Activated T-helper 2 cell treated with anti-CD3 and anti-CD28 coated beads, Interferon-gamma antibody, Interleukin-2, Interleukin-4, amounts not matched to agents 10 μg/mL and 5 μg/mL and 100 μg/mL, durations not matched to agents 14 hours and 24 hours and 36 hours (primary cell): ENCODE measurements at regions not wholly inside any gene's neighbourhood (a gene's known extent, or its start where the extent isn't known, plus 50 kb on each side); places are given as distances from the start of the nearest gene placed in this dataset.

Source experiments
- DNase-seq: peaks from one replicate; pipeline ENCODE4 v3.0.0; 2021; ENCODE audit warnings: low spot score
- H3K27ac Mint-ChIP-seq: one replicate; pipeline ENCODE4 v1.8.0; 2021; ENCODE audit warnings: mixed read lengths
- H3K27me3 Mint-ChIP-seq: one replicate; pipeline ENCODE4 v1.8.0; 2021; ENCODE audit warnings: low read depth, mixed read lengths
- H3K36me3 Mint-ChIP-seq: one replicate; pipeline ENCODE4 v1.8.0; 2021; ENCODE audit warnings: low read depth, mixed read lengths
- H3K4me1 Mint-ChIP-seq: one replicate; pipeline ENCODE4 v1.8.0; 2021; ENCODE audit warnings: low read depth, mixed read lengths
- H3K4me3 Mint-ChIP-seq: one replicate; pipeline ENCODE4 v1.8.0; 2021; ENCODE audit warnings: low read depth, mild to moderate bottlenecking, moderate library complexity, mixed read lengths
- H3K9me3 Mint-ChIP-seq: one replicate; pipeline ENCODE4 v1.8.0; 2021; ENCODE audit warnings: mixed read lengths
- intact Hi-C: fragments of 100-400 bp; cut with micrococcal nuclease; formaldehyde crosslinking; loops from one replicate; pipeline ENCODE4 v1.15.1; 2023

DNA sequence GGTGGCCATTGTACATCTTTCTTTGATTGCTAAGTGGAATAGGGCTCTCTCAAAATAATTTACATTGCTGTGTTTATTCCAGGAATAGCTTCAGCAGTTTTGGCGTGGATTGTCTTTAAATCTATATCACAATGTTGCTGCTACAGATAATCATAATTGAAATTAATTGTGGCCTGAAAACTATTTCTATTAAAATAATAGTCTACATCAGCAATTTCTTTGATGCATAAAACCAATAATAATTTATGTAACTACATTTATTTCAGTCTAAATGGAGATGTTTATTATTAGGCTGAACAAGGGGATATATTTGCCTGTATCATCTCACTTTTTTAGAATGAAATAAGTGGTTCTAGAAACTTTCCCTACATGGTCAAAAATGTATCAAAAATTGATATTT is 456.0 kb upstream of the CTNND2 start:
- Mint-ChIP-seq H3K27ac (no peak overlapping the region), H3K9me3 (peaks cover 36% of the 10 kb centered on the region), H3K4me3 (no peak overlapping the region), H3K36me3 (no peaks in the 10 kb centered on the region), H3K27me3 (no peaks in the 10 kb centered on the region), H3K4me1 (no peaks in the 10 kb centered on the region)
- intact Hi-C loops = no loop called here
- DNase-seq = no peak

GRCh38 chr5:12358371-12359090 is 454.3 kb upstream of the CTNND2 start:
- H3K27ac Mint-ChIP-seq = no peak overlapping the region
- no peak for DNase-seq
- peaks cover 50% of the 10 kb centered on the region for H3K9me3 Mint-ChIP-seq
- no peaks in the 10 kb centered on the region for H3K27me3 Mint-ChIP-seq
- H3K36me3 Mint-ChIP-seq = no peaks in the 10 kb centered on the region
- H3K4me3 Mint-ChIP-seq = no peak overlapping the region
- no peaks in the 10 kb centered on the region for H3K4me1 Mint-ChIP-seq
- intact Hi-C loops = no loop called here

DNA sequence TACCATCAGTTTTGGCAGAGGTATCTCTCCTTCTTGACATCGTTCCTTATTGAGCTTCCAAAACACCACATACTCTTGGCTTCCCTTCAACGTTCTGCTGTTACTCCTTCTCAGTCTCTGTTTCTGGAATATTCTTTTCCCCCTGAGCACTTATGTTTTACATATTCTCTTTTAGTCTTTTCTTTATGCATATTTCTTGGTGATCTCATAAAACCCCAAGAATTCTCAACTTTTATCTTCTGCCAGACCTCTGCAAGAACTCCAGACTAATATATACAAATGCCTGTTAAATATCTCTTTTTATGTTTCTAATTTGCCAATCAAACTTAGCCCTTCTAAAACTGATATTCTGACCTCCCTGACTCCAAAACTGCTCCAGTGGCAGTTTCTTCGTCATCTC is 453.4 kb upstream of the CTNND2 start:
- DNase-seq = no peak

DNA sequence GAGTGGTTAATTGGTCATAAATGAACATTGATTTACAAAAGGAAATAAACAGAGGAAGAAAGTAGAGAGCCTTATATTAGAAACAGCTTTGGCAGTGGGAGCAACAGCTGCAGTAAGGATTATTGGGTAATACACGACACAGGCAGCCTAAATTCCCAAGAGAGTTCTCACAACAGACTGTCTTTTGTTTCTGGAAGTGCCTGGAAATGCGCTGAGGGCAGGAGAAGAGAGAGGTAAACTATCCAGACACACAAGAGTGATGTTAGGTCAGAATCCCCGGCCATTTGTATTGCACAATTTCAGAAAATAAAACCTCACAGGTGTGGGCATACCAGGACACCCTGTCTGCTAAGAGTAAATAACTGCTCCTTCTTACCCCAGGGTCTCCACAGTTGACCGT is 450.4 kb upstream of the CTNND2 start:
- H3K27ac Mint-ChIP-seq = no peak overlapping the region
- DNase-seq = no peak
- intact Hi-C loops = no loop called here
- H3K4me3 Mint-ChIP-seq = no peak overlapping the region
- H3K4me1 Mint-ChIP-seq = no peaks in the 10 kb centered on the region
- H3K27me3 Mint-ChIP-seq = no peaks in the 10 kb centered on the region
- H3K36me3 Mint-ChIP-seq = no peaks in the 10 kb centered on the region
- H3K9me3 Mint-ChIP-seq = peaks cover 68% of the 10 kb centered on the region

More for the DNA sequence above, 453.4 kb upstream of the CTNND2 start:
- Mint-ChIP-seq H3K4me1 (no peaks in the 10 kb centered on the region), H3K36me3 (no peaks in the 10 kb centered on the region), H3K27me3 (no peaks in the 10 kb centered on the region), H3K9me3 (peaks cover 52% of the 10 kb centered on the region), H3K27ac (no peak overlapping the region), H3K4me3 (no peak overlapping the region)
- intact Hi-C loops = no loop called here

DNA sequence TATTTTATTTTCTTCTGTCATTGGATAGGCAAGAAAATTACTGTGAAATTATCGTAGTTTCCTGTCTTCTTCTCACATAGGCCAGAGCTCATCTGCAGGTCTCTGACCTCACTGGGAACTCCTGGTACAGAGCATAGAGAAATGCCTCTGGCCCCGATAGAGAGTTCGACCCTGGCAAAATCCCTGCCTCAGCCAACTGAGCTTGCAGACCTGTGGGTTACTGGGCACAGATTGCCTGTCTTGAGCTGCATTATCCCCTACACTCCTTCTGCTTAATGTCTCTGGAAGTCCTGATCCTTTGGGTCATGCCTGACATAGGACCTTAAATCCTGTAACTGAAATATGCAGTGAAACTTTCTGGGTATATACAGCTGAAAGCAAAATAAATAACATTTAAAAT is 439.3 kb upstream of the CTNND2 start:
- no peaks in the 10 kb centered on the region for H3K27me3 Mint-ChIP-seq
- intact Hi-C loops = no loop called here
- no peak overlapping the region for H3K4me3 Mint-ChIP-seq
- H3K9me3 Mint-ChIP-seq = peaks cover 34% of the 10 kb centered on the region
- no peaks in the 10 kb centered on the region for H3K4me1 Mint-ChIP-seq
- no peak for DNase-seq
- H3K27ac Mint-ChIP-seq = no peak overlapping the region
- no peaks in the 10 kb centered on the region for H3K36me3 Mint-ChIP-seq

DNA sequence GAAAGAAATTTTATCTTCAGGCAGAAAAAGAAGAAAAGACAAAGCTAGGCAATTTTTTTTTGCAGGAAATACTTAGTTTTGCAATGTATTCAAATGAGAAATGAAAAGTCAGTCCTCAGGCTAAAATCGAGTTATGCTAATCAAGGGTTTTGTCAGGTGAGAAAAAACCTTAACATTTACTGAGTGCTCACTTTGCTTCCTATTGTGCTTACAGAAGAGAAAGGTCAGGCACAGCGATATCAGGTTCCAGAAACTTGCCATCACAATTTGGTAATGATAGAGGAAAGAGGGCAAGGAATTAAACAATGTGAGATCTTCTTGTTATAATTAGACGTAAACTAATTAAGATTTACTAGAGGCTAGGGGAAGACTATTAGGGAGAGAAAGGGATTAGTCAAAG is 431.7 kb upstream of the CTNND2 start:
- Mint-ChIP-seq H3K4me1 (no peaks in the 10 kb centered on the region), H3K9me3 (peaks cover 57% of the 10 kb centered on the region), H3K27me3 (no peaks in the 10 kb centered on the region), H3K27ac (no peak overlapping the region), H3K36me3 (no peaks in the 10 kb centered on the region), H3K4me3 (no peak overlapping the region)
- no peak for DNase-seq
- intact Hi-C loops = no loop called here

- Mint-ChIP-seq H3K4me1 (no peaks in the 10 kb centered on the region), H3K9me3 (peaks cover 52% of the 10 kb centered on the region), H3K36me3 (no peaks in the 10 kb centered on the region), H3K27me3 (no peaks in the 10 kb centered on the region), H3K27ac (no peak overlapping the region), H3K4me3 (no peak overlapping the region)
- intact Hi-C loops = no loop called here
- no peak for DNase-seq
These were observed 428.2 kb upstream of the CTNND2 start for GRCh38 chr5:12332480-12332879.

DNA sequence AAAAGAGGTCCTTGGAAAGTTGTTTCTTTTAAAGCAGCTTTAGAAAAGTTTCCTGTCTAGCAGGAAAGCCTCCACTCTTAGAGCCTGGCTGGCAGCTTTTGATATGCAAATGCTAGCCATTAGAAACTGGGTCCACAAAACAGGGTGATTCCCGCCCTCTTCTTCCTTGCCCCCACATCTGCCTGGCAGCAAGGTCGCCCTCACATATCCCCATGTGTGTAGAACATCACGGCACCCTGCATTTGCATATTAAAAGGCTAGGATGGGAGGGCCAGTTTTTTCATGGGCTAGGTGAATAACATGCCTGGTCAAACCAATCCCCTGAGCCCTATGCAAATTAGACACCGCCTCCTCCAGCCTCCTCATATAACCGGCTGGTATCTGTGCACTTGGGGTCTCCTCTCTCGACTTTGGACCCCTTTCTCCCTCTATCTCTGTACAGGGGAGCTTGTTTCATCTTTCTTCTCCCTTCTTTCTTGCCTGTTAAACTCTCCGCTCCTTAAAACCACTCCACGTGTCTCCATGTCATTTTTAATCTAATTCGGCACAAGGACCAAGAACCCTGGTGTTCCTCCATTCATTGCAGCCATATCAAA is 426.8 kb upstream of the CTNND2 start:
- Mint-ChIP-seq H3K36me3 (no peaks in the 10 kb centered on the region), H3K27ac (no peak overlapping the region), H3K4me1 (no peaks in the 10 kb centered on the region), H3K9me3 (peaks cover 60% of the 10 kb centered on the region), H3K4me3 (no peak overlapping the region), H3K27me3 (no peaks in the 10 kb centered on the region)
- DNase-seq = no peak
- intact Hi-C loops = no loop called here

DNA sequence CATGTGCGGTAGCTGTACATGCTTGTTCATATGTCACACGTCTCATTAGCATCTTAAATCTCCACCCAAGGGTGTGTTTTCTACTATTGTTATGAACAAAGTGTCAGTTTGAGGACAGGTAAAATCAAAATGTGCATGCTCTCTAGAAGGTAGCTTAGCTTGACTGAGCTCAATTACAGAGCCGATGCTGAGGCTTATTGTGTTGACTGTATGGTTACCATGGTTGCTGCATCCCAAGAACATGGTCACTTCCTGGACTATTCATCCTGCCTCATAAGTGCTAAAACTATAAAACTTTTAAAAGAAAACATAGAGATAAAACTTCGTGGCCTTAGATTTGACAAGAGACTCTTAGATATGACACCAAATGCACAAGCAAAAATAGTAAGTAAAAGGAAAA is 426.1 kb upstream of the CTNND2 start:
- Mint-ChIP-seq H3K27me3 (no peaks in the 10 kb centered on the region), H3K9me3 (peaks cover 56% of the 10 kb centered on the region), H3K4me3 (no peak overlapping the region), H3K4me1 (no peaks in the 10 kb centered on the region), H3K36me3 (no peaks in the 10 kb centered on the region), H3K27ac (no peak overlapping the region)
- no peak for DNase-seq
- intact Hi-C loops = no loop called here

DNA sequence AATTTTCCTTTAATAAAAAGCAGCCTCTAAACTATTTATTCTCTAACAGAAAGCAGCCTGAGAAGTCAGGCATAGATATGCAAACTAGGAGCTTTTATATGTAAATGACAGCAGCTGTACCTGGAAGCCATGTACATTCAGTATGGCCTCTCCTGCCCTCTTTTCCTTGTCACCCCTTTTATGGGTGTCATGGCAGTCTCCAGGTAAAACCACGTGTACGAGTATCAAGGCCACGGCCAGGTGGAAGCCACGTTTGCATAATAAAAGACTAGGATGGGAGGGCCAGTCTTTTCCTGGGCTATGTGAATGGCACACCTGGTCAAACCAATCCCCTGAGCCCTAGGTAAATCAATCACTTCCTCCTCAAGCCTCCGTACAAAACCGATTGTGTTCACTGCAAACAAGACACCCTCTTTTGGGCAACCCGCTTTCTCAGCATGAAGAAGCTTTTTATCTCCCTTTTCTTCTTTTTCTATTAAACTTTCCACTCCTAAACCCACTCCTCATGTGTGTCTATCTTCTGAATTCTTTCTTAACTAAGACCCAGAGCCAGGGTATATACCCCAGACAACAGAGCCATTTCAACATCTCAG is 419.5 kb upstream of the CTNND2 start:
- no peak for DNase-seq
- Mint-ChIP-seq H3K36me3 (no peaks in the 10 kb centered on the region), H3K27ac (no peak overlapping the region), H3K4me1 (no peaks in the 10 kb centered on the region), H3K27me3 (no peaks in the 10 kb centered on the region), H3K9me3 (peaks cover 35% of the 10 kb centered on the region), H3K4me3 (no peak overlapping the region)
- intact Hi-C loops = no loop called here

GRCh38 chr5:12322042-12322441 is 417.8 kb upstream of the CTNND2 start:
- intact Hi-C loops = no loop called here
- Mint-ChIP-seq H3K27ac (no peak overlapping the region), H3K36me3 (no peaks in the 10 kb centered on the region), H3K4me3 (no peak overlapping the region), H3K9me3 (peaks cover 35% of the 10 kb centered on the region), H3K4me1 (no peaks in the 10 kb centered on the region), H3K27me3 (no peaks in the 10 kb centered on the region)
- DNase-seq = no peak

DNA sequence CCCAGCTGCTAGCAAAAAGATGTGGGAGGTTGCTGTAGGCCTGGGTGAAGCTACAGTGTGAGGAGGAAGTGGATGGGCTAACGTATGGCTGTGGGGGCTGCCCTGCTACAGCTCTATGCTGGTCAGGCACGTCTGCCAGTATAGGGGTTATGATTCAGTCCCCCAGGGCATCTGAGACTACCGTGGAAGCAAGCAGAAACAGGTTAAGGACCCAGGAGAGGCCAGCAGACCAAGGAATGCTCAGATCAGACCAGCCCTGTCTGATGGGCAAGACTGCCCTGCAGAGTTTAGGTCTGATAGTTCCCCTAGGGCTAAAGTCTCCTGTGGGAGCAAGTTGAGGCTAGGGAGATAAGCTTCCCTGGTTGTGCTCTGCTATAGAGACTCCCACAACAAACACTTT is 416.1 kb upstream of the CTNND2 start:
- no peak for DNase-seq
- Mint-ChIP-seq H3K4me1 (no peaks in the 10 kb centered on the region), H3K4me3 (no peak overlapping the region), H3K36me3 (no peaks in the 10 kb centered on the region), H3K9me3 (peaks cover 26% of the 10 kb centered on the region), H3K27ac (no peak overlapping the region), H3K27me3 (no peaks in the 10 kb centered on the region)
- intact Hi-C loops = no loop called here

DNA sequence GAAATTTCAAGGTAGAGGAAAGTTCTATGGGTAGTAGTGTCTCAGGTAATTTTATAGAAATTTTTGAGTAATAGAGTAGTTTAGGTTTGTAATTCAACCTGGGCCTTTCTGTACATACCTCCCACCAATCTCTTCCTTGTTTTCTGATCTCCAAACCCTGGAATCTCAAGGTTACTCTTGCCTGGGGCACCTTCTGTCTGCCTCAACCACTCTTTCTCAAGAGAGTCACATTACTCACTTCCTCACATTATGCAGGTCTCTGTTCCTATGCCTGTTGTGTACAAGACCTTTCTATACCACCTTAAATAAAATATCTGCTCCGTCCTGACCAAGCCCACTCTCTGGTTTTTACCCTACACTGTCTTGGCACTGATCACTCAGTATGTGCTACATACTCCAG is 412.6 kb upstream of the CTNND2 start:
- Mint-ChIP-seq H3K4me3 (no peak overlapping the region), H3K4me1 (no peaks in the 10 kb centered on the region), H3K27me3 (no peaks in the 10 kb centered on the region), H3K36me3 (no peaks in the 10 kb centered on the region), H3K9me3 (peaks cover 31% of the 10 kb centered on the region), H3K27ac (no peak overlapping the region)
- intact Hi-C loops = no loop called here
- DNase-seq = no peak
